HUES64 (cell line): ENCODE measurements at regions not wholly inside any gene's neighbourhood (a gene's known extent, or its start where the extent isn't known, plus 50 kb on each side); places are given as distances from the start of the nearest gene placed in this dataset.

Experiments used
- H3K27ac ChIP-seq: 2 replicates; pipeline ENCODE4 v1.7.0; 2013; ENCODE audit warnings: low read depth, low read length, inconsistent platforms
- H3K27me3 ChIP-seq: 2 replicates; pipeline ENCODE4 v1.6.1; 2013; ENCODE audit warnings: mild to moderate bottlenecking, low read length; ENCODE audit not compliant: insufficient read depth
- H3K36me3 ChIP-seq: 2 replicates; pipeline ENCODE4 v1.6.1; 2013; ENCODE audit warnings: mild to moderate bottlenecking, low read length; ENCODE audit not compliant: insufficient read depth
- H3K4me1 ChIP-seq: 2 replicates; pipeline ENCODE4 v1.6.1; 2013; ENCODE audit warnings: mild to moderate bottlenecking, low read length, moderate library complexity; ENCODE audit not compliant: insufficient read depth
- H3K4me3 ChIP-seq: 2 replicates; pipeline ENCODE4 v1.5.1; 2013; ENCODE audit warnings: mild to moderate bottlenecking, low read length, moderate library complexity
- H3K9ac ChIP-seq: 2 replicates; pipeline ENCODE4 v1.6.1; 2013; ENCODE audit warnings: mild to moderate bottlenecking, low read depth, low read length
- H3K9me3 ChIP-seq: 2 replicates; pipeline ENCODE4 v1.6.1; 2013; ENCODE audit warnings: low read depth, low read length; ENCODE audit not compliant: insufficient read depth
- WGBS: fragments of 150-250, 120-280 bp; methylation state at CpG from one replicate; pipeline ENCODE4 v1.1.7; 2013; ENCODE audit warnings: missing lambda C conversion rate; 5-methylcytosine and 5-hydroxymethylcytosine counted together

GRCh38 chr10:91690996-91691676 is 58.3 kb upstream of the PPP1R3C start:
- no peaks in the 10 kb centered on the region for H3K36me3 ChIP-seq
- no peaks in the 10 kb centered on the region for H3K27me3 ChIP-seq
- H3K9me3 ChIP-seq: no peaks in the 10 kb centered on the region
- no peak overlapping the region for H3K4me3 ChIP-seq
- no peaks in the 10 kb centered on the region for H3K4me1 ChIP-seq
- H3K9ac ChIP-seq: no peak overlapping the region
- H3K27ac ChIP-seq: no peak overlapping the region
- WGBS: 82% methylated on average over 3 of the region's 3 CpGs

- WGBS: 94% methylated on average over 2 of the region's 3 CpGs
- no peak overlapping the region for H3K27ac ChIP-seq
Measured at GRCh38 chr10:91690412-91690811, 57.5 kb upstream of the PPP1R3C start.

GRCh38 chr10:91689731-91690168 is 56.9 kb upstream of the PPP1R3C start:
- Histone ChIP-seq H3K27ac (no peak overlapping the region), H3K4me3 (no peak overlapping the region), H3K9ac (no peak overlapping the region), H3K36me3 (no peaks in the 10 kb centered on the region), H3K27me3 (no peaks in the 10 kb centered on the region), H3K4me1 (peaks cover 3% of the 10 kb centered on the region), H3K9me3 (no peaks in the 10 kb centered on the region)
- 100% methylated on average over 2 of the region's 2 CpGs for WGBS

More at GRCh38 chr10:91690412-91690811, 57.5 kb upstream of the PPP1R3C start:
- Histone ChIP-seq H3K9ac (no peak overlapping the region), H3K4me1 (no peaks in the 10 kb centered on the region), H3K9me3 (no peaks in the 10 kb centered on the region), H3K4me3 (no peak overlapping the region), H3K27me3 (no peaks in the 10 kb centered on the region), H3K36me3 (no peaks in the 10 kb centered on the region)

DNA sequence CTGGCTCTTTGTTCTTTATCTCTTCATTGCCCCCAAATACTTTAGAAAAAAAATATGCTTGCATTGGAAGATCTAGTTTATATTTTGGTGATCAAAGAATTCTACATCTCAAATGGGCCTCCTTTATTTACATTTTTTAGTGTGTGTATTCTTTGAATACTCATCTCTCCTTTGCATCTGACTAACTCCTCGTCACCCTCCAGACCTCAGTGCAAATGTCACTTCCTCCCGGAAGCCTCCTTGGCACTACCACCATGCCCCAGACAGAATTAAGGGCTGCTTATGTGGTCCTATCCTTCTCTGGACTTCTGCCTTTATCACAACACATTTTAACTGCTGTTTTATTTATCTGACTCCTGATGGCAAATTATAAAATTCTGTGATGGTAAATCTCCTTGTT is 52.0 kb upstream of the PPP1R3C start:
- WGBS: 59% methylated on average over 2 of the region's 2 CpGs
- Histone ChIP-seq H3K4me1 (peaks cover 15% of the 10 kb centered on the region), H3K27ac (no peak overlapping the region), H3K36me3 (no peaks in the 10 kb centered on the region), H3K4me3 (no peak overlapping the region), H3K27me3 (no peaks in the 10 kb centered on the region), H3K9me3 (no peaks in the 10 kb centered on the region), H3K9ac (no peak overlapping the region)

DNA sequence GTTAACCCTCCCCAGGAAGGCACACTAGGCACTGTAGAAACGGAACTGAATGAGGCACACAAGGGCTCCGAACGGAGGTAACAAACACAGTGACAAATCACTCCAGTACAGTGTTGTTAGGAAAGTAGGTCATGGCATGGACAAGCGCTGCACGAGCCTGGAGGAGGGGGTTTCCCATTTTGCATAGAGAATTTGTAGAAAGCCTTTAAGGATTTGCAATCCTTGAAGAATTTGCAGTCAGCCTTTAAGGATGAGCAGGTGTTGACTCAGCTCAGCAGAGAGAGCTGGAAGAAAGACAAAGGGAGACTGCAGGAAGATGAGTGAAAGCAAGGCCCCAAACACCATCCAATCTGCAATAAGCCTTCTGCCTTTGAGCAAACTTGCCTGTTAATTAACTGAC is 51.1 kb upstream of the PPP1R3C start:
- no peaks in the 10 kb centered on the region for H3K36me3 ChIP-seq
- no peaks in the 10 kb centered on the region for H3K27me3 ChIP-seq
- H3K27ac ChIP-seq: no peak overlapping the region
- H3K4me3 ChIP-seq: no peak overlapping the region
- WGBS: 44% methylated on average over 5 of the region's 5 CpGs
- peaks cover 15% of the 10 kb centered on the region for H3K4me1 ChIP-seq
- H3K9ac ChIP-seq: no peak overlapping the region
- no peaks in the 10 kb centered on the region for H3K9me3 ChIP-seq

DNA sequence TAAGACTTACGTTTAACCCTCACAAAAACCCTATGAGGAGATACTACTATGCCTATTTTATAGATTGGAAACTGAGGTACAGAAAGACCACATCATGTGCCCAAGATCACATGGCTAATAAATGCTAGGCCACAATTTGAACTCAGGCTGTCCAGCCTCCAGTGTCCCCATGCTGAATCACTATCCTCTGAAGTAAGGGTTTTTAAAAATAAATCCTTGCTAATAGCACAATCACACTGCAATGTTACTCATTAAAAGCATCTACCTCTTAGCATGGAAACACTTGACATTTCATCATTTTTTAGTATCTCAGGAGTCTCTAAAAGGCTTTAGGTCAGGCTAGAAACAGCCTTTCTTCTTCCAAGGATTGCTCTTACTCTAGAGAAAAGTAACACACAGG is 50.0 kb upstream of the PPP1R3C start:
- WGBS: 100% methylated on average over 1 of the region's 1 CpG
- H3K4me3 ChIP-seq: no peak overlapping the region

More for the DNA sequence above, 50.0 kb upstream of the PPP1R3C start:
- H3K36me3 ChIP-seq: no peaks in the 10 kb centered on the region
- H3K4me1 ChIP-seq: peaks cover 15% of the 10 kb centered on the region
- no peak overlapping the region for H3K9ac ChIP-seq
- no peak overlapping the region for H3K27ac ChIP-seq
- no peaks in the 10 kb centered on the region for H3K27me3 ChIP-seq
- no peaks in the 10 kb centered on the region for H3K9me3 ChIP-seq
